ENCODE measurements at regions not wholly inside any gene's neighbourhood (a gene's known extent, or its start where the extent isn't known, plus 50 kb on each side); places are given as distances from the start of the nearest gene placed in this dataset.

GRCh38 chr2:89823556-89823955, 1132.1 kb downstream of the RPIA start:
- Histone ChIP-seq H3K79me2 (ENCODE audit: control insufficient read depth, insufficient read depth, low read length) (no peaks in the 10 kb centered on the region), H3K4me3 (no peak overlapping the region), H3K27me3 (replicated peaks in 1 of 2; ENCODE audit: control insufficient read depth in 2 of 2, insufficient read depth in 2 of 2, low read length in 1 of 2) (no peaks in the 10 kb centered on the region), H3K27ac (ENCODE audit: control insufficient read depth, insufficient read depth) (no peak overlapping the region), H3K36me3 (ENCODE audit: control insufficient read depth in 2 of 2, insufficient read depth in 2 of 2, low read length in 1 of 2) (no peaks in the 10 kb centered on the region), H3K9me3 (replicated peaks; ENCODE audit: control insufficient read depth, insufficient read depth, low read length) (peaks cover 15% of the 10 kb centered on the region), H3K9ac (ENCODE audit: control insufficient read depth, insufficient read depth, low read length) (no peak overlapping the region), H2AFZ (ENCODE audit: control insufficient read depth, low read depth, low read length) (no peak overlapping the region), H4K20me1 (ENCODE audit: control insufficient read depth, insufficient read depth) (no peaks in the 10 kb centered on the region), H3K4me2 (ENCODE audit: control insufficient read depth, insufficient read depth) (no peak overlapping the region), H3K4me1 (ENCODE audit: control insufficient read depth, insufficient read depth, low read length) (no peaks in the 10 kb centered on the region)
- ATAC-seq (no peak), DNase-seq (ENCODE audit: low read depth, low spot score) (no peak), FAIRE-seq (no peak)
- ChIA-PET RAD21 (ENCODE audit: unreplicated experiment) (no interaction called here), CTCF (no interaction called here), POLR2A (no interaction called here), SMC1A (ENCODE audit: uncharacterized antibody, unreplicated experiment) (no interaction called here)
- intact Hi-C loops (cut with micrococcal nuclease; ENCODE audit: unreplicated experiment): no loop called here
- 37% methylated on average over 5 of the region's 5 CpGs for WGBS (ENCODE audit: insufficient coverage, insufficient replicate concordance, low lambda C conversion rate, missing lambda C conversion rate)
- in situ Hi-C loops (cut with MboI): no loop called here
- TF ChIP-seq KLF5 (IDR thresholded peaks at IDR 0.05; ENCODE audit: partially characterized antibody) (no peak), TCF3 (IDR thresholded peaks at IDR 0.05; ENCODE audit: borderline replicate concordance, insufficient read depth, low read depth, low read length) (no peak), GATAD2B (conservative IDR thresholded peaks at IDR 0.05; ENCODE audit: low read depth) (no peak), MTA2 (IDR thresholded peaks at IDR 0.05; ENCODE audit: low read depth) (no peak), YY1 (IDR thresholded peaks at IDR 0.05; ENCODE audit: low read depth, low read length) (no peak), NFXL1 (IDR thresholded peaks at IDR 0.05; ENCODE audit: borderline replicate concordance) (no peak), RAD21 (IDR thresholded peaks at IDR 0.05; ENCODE audit: insufficient read depth, low read depth, low read length) (no peak), NR2C2 (IDR thresholded peaks at IDR 0.05; ENCODE audit: borderline replicate concordance, control insufficient read depth, insufficient read length, low read depth) (no peak)
- no TSS peak for BruUV-seq (replicated peaks)

GRCh38 chr2:89825034-89825433, 1133.6 kb downstream of the RPIA start:
- no peak for FAIRE-seq
- no peak for ATAC-seq
- no peak for DNase-seq (ENCODE audit: low read depth, low spot score)
- 28% methylated on average over 8 of the region's 8 CpGs for WGBS (ENCODE audit: insufficient coverage, insufficient replicate concordance, low lambda C conversion rate, missing lambda C conversion rate)
- H2AFZ ChIP-seq (ENCODE audit: control insufficient read depth, low read depth, low read length): no peak overlapping the region
- no peaks in the 10 kb centered on the region for H3K79me2 ChIP-seq (ENCODE audit: control insufficient read depth, insufficient read depth, low read length)
- intact Hi-C loops (cut with micrococcal nuclease; ENCODE audit: unreplicated experiment) (no loop called here), in situ Hi-C loops (cut with MboI) (no loop called here)
- H3K27ac ChIP-seq (ENCODE audit: control insufficient read depth, insufficient read depth): no peak overlapping the region
- H3K9ac ChIP-seq (ENCODE audit: control insufficient read depth, insufficient read depth, low read length): no peak overlapping the region
- no peaks in the 10 kb centered on the region for H3K27me3 ChIP-seq (replicated peaks in 1 of 2; ENCODE audit: control insufficient read depth in 2 of 2, insufficient read depth in 2 of 2, low read length in 1 of 2)
- peaks cover 13% of the 10 kb centered on the region for H3K9me3 ChIP-seq (replicated peaks; ENCODE audit: control insufficient read depth, insufficient read depth, low read length)
- no peaks in the 10 kb centered on the region for H3K4me1 ChIP-seq (ENCODE audit: control insufficient read depth, insufficient read depth, low read length)
- RAD21 ChIA-PET (ENCODE audit: unreplicated experiment): no interaction called here
- POLR2A ChIA-PET: no interaction called here
- H3K4me3 ChIP-seq: no peak overlapping the region
- no peaks in the 10 kb centered on the region for H4K20me1 ChIP-seq (ENCODE audit: control insufficient read depth, insufficient read depth)
- CTCF ChIA-PET: no interaction called here
- H3K36me3 ChIP-seq (ENCODE audit: control insufficient read depth in 2 of 2, insufficient read depth in 2 of 2, low read length in 1 of 2): no peaks in the 10 kb centered on the region
- no peak overlapping the region for H3K4me2 ChIP-seq (ENCODE audit: control insufficient read depth, insufficient read depth)
- SMC1A ChIA-PET (ENCODE audit: uncharacterized antibody, unreplicated experiment): no interaction called here
- no TSS peak for BruUV-seq (replicated peaks)
- TF ChIP-seq SPI1 (IDR thresholded peaks at IDR 0.05; ENCODE audit: borderline replicate concordance, insufficient read depth, low read depth, low read length) (no peak), POLR2AphosphoS2 (IDR thresholded peaks at IDR 0.05; ENCODE audit: low read depth, low read length) (no peak), ZBTB4 (CRISPR knock-in tag; IDR thresholded peaks at IDR 0.05) (no peak), GABPA (IDR thresholded peaks at IDR 0.05; ENCODE audit: low read depth) (no peak), ZBED1 (IDR thresholded peaks at IDR 0.05; ENCODE audit: borderline replicate concordance) (no peak), ZNF207 (IDR thresholded peaks at IDR 0.05; ENCODE audit: borderline replicate concordance) (no peak), TCF7 (IDR thresholded peaks at IDR 0.05; ENCODE audit: borderline replicate concordance) (no peak), PML (IDR thresholded peaks at IDR 0.05; ENCODE audit: low read length) (no peak)

Data from GM12878 (cell line).